ENCODE measurements at regions not wholly inside any gene's neighbourhood (a gene's known extent, or its start where the extent isn't known, plus 50 kb on each side); places are given as distances from the start of the nearest gene placed in this dataset.

DNA sequence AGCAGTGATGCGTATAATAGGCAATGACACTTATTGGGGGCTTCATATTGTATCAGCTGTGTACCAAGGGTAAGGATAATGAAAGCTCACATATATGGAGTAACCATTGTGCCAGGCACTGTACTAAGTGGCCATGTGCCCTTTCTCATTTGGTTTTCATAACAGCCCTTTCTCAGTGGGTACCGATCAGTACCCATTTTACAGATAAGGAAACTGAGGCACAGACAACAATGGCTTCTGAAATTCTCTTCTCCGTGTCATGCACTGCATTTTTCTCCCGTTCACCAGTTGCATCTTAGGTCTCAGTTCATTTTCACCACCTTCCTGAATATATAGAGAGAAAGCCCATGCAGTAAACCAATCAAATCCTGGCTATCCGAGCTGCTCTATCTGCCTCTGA lies 216.7 kb upstream of the RBFOX1 start:
- no peaks in the 10 kb centered on the region for H3K4me1 ChIP-seq
- intact Hi-C loops (cut with DNase I; ENCODE audit: low total_unique reads), result no loop called here
- TF ChIP-seq CTCF (IDR thresholded peaks at IDR 0.05), result no peak
- H3K9me3 ChIP-seq, result no peaks in the 10 kb centered on the region
- H3K27me3 ChIP-seq, result no peaks in the 10 kb centered on the region
- H3K36me3 ChIP-seq, result no peaks in the 10 kb centered on the region
- no peak overlapping the region for H3K27ac ChIP-seq
- no peak for DNase-seq
- no peak overlapping the region for H3K4me3 ChIP-seq

- Histone ChIP-seq H3K4me1 (no peaks in the 10 kb centered on the region), H3K9me3 (no peaks in the 10 kb centered on the region), H3K27ac (no peak overlapping the region), H3K4me3 (no peak overlapping the region), H3K27me3 (no peaks in the 10 kb centered on the region), H3K36me3 (no peaks in the 10 kb centered on the region)
- no peak for DNase-seq
- intact Hi-C loops (cut with DNase I; ENCODE audit: low total_unique reads), result no loop called here
- no peak for TF ChIP-seq CTCF (IDR thresholded peaks at IDR 0.05)
- no peak for TF ChIP-seq POLR2A (IDR thresholded peaks at IDR 0.05)
These were observed 218.7 kb upstream of the RBFOX1 start for GRCh38 chr16:7113949-7114348.

DNA sequence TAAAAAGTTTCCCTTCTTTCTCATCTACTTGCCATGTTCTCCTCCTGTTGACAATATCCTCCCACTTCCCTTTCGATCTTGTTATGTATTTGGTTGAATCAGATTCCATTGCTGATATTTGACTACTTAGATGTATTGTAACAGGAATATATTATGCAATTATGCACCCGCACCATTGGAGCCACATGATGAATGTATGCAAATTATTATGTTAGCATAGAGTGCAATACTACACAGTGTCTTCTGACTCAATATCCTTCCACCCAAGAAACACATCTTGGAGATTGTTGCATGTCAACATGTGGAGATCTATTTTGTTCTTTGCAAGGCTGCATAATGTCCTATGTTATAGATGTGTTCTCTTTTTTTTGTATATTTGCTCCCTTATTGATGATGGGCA lies 219.2 kb upstream of the RBFOX1 start:
- TF ChIP-seq POLR2A (IDR thresholded peaks at IDR 0.05), result no peak
- TF ChIP-seq CTCF (IDR thresholded peaks at IDR 0.05), result no peak
- intact Hi-C loops (cut with DNase I; ENCODE audit: low total_unique reads), result no loop called here

GRCh38 chr16:7111265-7111664 lies 221.4 kb upstream of the RBFOX1 start:
- Histone ChIP-seq H3K4me3 (no peak overlapping the region), H3K27me3 (no peaks in the 10 kb centered on the region), H3K36me3 (no peaks in the 10 kb centered on the region), H3K4me1 (no peaks in the 10 kb centered on the region), H3K27ac (no peak overlapping the region), H3K9me3 (no peaks in the 10 kb centered on the region)
- no peak for DNase-seq
- intact Hi-C loops (cut with DNase I; ENCODE audit: low total_unique reads), result no loop called here
- TF ChIP-seq POLR2A (IDR thresholded peaks at IDR 0.05), result no peak
- no peak for TF ChIP-seq CTCF (IDR thresholded peaks at IDR 0.05)

More for the DNA sequence above, 219.2 kb upstream of the RBFOX1 start:
- Histone ChIP-seq H3K27ac (no peak overlapping the region), H3K9me3 (no peaks in the 10 kb centered on the region), H3K4me3 (no peak overlapping the region), H3K36me3 (no peaks in the 10 kb centered on the region), H3K4me1 (no peaks in the 10 kb centered on the region), H3K27me3 (no peaks in the 10 kb centered on the region)
- DNase-seq, result no peak

- TF ChIP-seq POLR2A (IDR thresholded peaks at IDR 0.05) (no peak), CTCF (IDR thresholded peaks at IDR 0.05) (no peak)
- intact Hi-C loops (cut with DNase I; ENCODE audit: low total_unique reads), result no loop called here
- H3K4me3 ChIP-seq, result no peak overlapping the region
- H3K27ac ChIP-seq, result no peak overlapping the region
- H3K4me1 ChIP-seq, result no peaks in the 10 kb centered on the region
- H3K36me3 ChIP-seq, result no peaks in the 10 kb centered on the region
- DNase-seq, result no peak
- H3K9me3 ChIP-seq, result no peaks in the 10 kb centered on the region
- H3K27me3 ChIP-seq, result no peaks in the 10 kb centered on the region
These were observed 225.2 kb upstream of the RBFOX1 start for GRCh38 chr16:7107436-7107835.

Measured in uterus (tissue), 3 donors.